SK-N-SH treated with all-trans-retinoic acid at 6 μM for 48 hours (cell line): ENCODE measurements at regions not wholly inside any gene's neighbourhood (a gene's known extent, or its start where the extent isn't known, plus 50 kb on each side); places are given as distances from the start of the nearest gene placed in this dataset.

Experiments used
- ARNTL ChIP-seq: fragments of 450-650 bp; formaldehyde crosslinking; IDR thresholded peaks from 2 replicates; pipeline ENCODE4 v1.5.0; 2020; ENCODE audit warnings: low read depth, mild to moderate bottlenecking, moderate library complexity, borderline replicate concordance
- CSRNP3 ChIP-seq: fragments of 250-450 bp; sonication (Bioruptor Pico); IDR thresholded peaks from 2 replicates; pipeline ENCODE4 v1.5.1; 2021; ENCODE audit warnings: mild to moderate bottlenecking, moderate library complexity
- ESRRG ChIP-seq: fragments of 250-450 bp; sonication (Bioruptor Pico); IDR thresholded peaks from 2 replicates; pipeline ENCODE4 v1.6.1; 2021; ENCODE audit warnings: mild to moderate bottlenecking
- ISL1 ChIP-seq: fragments of 250-450 bp; sonication (Bioruptor Pico); IDR thresholded peaks from 2 replicates; pipeline ENCODE4 v2.1.2; 2022; ENCODE audit warnings: mild to moderate bottlenecking, moderate library complexity
- OSR1 ChIP-seq: fragments of 250-450 bp; sonication (Bioruptor Pico); IDR thresholded peaks from 2 replicates; pipeline ENCODE4 v1.8.0; 2022; ENCODE audit warnings: moderate library complexity, mild to moderate bottlenecking, inconsistent platforms
- PATZ1 ChIP-seq: fragments of 250-450 bp; sonication (Bioruptor Pico); IDR thresholded peaks from 2 replicates; pipeline ENCODE4 v1.8.0; 2020; ENCODE audit warnings: mild to moderate bottlenecking, moderate library complexity, borderline replicate concordance
- TCF4 ChIP-seq: fragments of 250-450 bp; sonication (Bioruptor Pico); IDR thresholded peaks from 2 replicates; pipeline ENCODE4 v1.8.0; 2021; ENCODE audit warnings: mild to moderate bottlenecking, moderate library complexity, borderline replicate concordance
- TOX ChIP-seq: fragments of 250-450 bp; sonication (Bioruptor Pico); IDR thresholded peaks from 2 replicates; pipeline ENCODE4 v1.8.0; 2021; ENCODE audit warnings: mild to moderate bottlenecking, moderate library complexity, borderline replicate concordance
- ZFP3 ChIP-seq: fragments of 250-450 bp; sonication (Bioruptor Pico); IDR thresholded peaks from 2 replicates; pipeline ENCODE4 v1.5.0; 2020; ENCODE audit warnings: mild to moderate bottlenecking, moderate library complexity
- ZNF565 ChIP-seq: fragments of 450-650 bp; formaldehyde crosslinking; conservative IDR thresholded peaks from 2 replicates; pipeline ENCODE4 v1.5.0; 2020; ENCODE audit warnings: low read depth, mild to moderate bottlenecking, moderate library complexity
- ZNF70 ChIP-seq: fragments of 450-650 bp; formaldehyde crosslinking; IDR thresholded peaks from 2 replicates; pipeline ENCODE4 v1.5.0; 2020; ENCODE audit warnings: mild to moderate bottlenecking, moderate library complexity
- ZNF8 ChIP-seq: fragments of 450-650 bp; formaldehyde crosslinking; IDR thresholded peaks from 2 replicates; pipeline ENCODE4 v1.5.0; 2020; ENCODE audit warnings: mild to moderate bottlenecking, moderate library complexity

GRCh38 chr18:75966431-75966830, 528.6 kb downstream of the ZNF516 start:
- no peak for TF ChIP-seq ZNF8 (CRISPR knock-in tag)
- no peak for TF ChIP-seq ARNTL (CRISPR knock-in tag)
- no peak for TF ChIP-seq CSRNP3 (CRISPR knock-in tag)
- TF ChIP-seq PATZ1 (CRISPR knock-in tag) = no peak
- no peak for TF ChIP-seq OSR1 (CRISPR knock-in tag)
- TF ChIP-seq TOX (CRISPR knock-in tag) = no peak
- no peak for TF ChIP-seq ESRRG
- TF ChIP-seq ISL1 (CRISPR knock-in tag) = no peak
- no peak for TF ChIP-seq ZNF565
- no peak for TF ChIP-seq ZFP3 (CRISPR knock-in tag)
- no peak for TF ChIP-seq ZNF70 (CRISPR knock-in tag)
- TF ChIP-seq TCF4 (CRISPR knock-in tag) = no peak
